ENCODE measurements at regions not wholly inside any gene's neighbourhood (a gene's known extent, or its start where the extent isn't known, plus 50 kb on each side); places are given as distances from the start of the nearest gene placed in this dataset.

GRCh38 chr6:132977413-132977812 is 163.0 kb downstream of the RPS12 start:
- Histone ChIP-seq H3K4me1 (replicated peaks in 1 of 4; ENCODE audit: control insufficient read depth in 3 of 4, insufficient read depth in 4 of 4, low read length in 3 of 4) (no peaks in the 10 kb centered on the region), H2AFZ (ENCODE audit: low read length) (no peak overlapping the region), H4K91ac (replicated peaks; ENCODE audit: insufficient read length, low read length) (no peak overlapping the region), H3K4me3 (ENCODE audit: extremely low read depth in 1 of 4, insufficient read depth in 2 of 4, low read depth in 3 of 4, low read length in 4 of 4) (no peak overlapping the region), H4K5ac (ENCODE audit: insufficient read length, low read depth, low read length) (no peak overlapping the region), H3K79me2 (ENCODE audit: control insufficient read depth in 1 of 2, insufficient read depth in 2 of 2, low read length in 2 of 2) (no peaks in the 10 kb centered on the region), H3K27ac (ENCODE audit: low read depth, low read length) (no peak overlapping the region), H3K27me3 (replicated peaks in 1 of 4; ENCODE audit: control insufficient read depth in 3 of 4, extremely low read depth in 1 of 4, insufficient read depth in 3 of 4, low read length in 3 of 4) (no peaks in the 10 kb centered on the region), H3K79me1 (ENCODE audit: low read depth, low read length) (no peaks in the 10 kb centered on the region), H3K18ac (ENCODE audit: extremely low read depth, low read length) (no peak overlapping the region), H2BK20ac (ENCODE audit: low read length) (no peak overlapping the region), H3K14ac (ENCODE audit: insufficient read length) (no peak overlapping the region), H3K36me3 (ENCODE audit: control insufficient read depth in 2 of 4, insufficient read depth in 4 of 4, low read length in 3 of 4) (no peaks in the 10 kb centered on the region), H3K4me2 (ENCODE audit: insufficient read depth in 1 of 2, low read depth in 2 of 2, low read length in 2 of 2) (no peak overlapping the region), H3K23me2 (ENCODE audit: low read depth, low read length) (no peaks in the 10 kb centered on the region), H4K8ac (ENCODE audit: extremely low read depth, insufficient read depth, low read length) (no peak overlapping the region), H3K9ac (replicated peaks in 1 of 4; ENCODE audit: extremely low read depth in 1 of 4, low read depth in 3 of 4, low read length in 3 of 4) (no peak overlapping the region), H2BK15ac (ENCODE audit: low read length) (no peak overlapping the region), H3K56ac (replicated peaks; ENCODE audit: insufficient read length, low read depth, low read length) (no peak overlapping the region), H4K20me1 (replicated peaks in 1 of 2; ENCODE audit: control insufficient read depth in 1 of 2, insufficient read depth in 2 of 2, low read length in 2 of 2) (no peaks in the 10 kb centered on the region), H2BK120ac (replicated peaks; ENCODE audit: low read depth, low read length) (no peak overlapping the region), H3K23ac (ENCODE audit: insufficient read length) (no peak overlapping the region), H3K9me3 (ENCODE audit: insufficient read depth in 2 of 2, low read depth in 1 of 2, low read length in 1 of 2) (no peaks in the 10 kb centered on the region), H3K4ac (replicated peaks; ENCODE audit: insufficient read length, low read depth, low read length) (no peak overlapping the region), H2BK12ac (ENCODE audit: low read depth, low read length) (no peak overlapping the region), H2AK5ac (ENCODE audit: low read depth, low read length) (no peak overlapping the region), H2BK5ac (ENCODE audit: low read depth, low read length) (no peak overlapping the region)
- TF ChIP-seq ATF3 (IDR thresholded peaks at IDR 0.05; ENCODE audit: insufficient read depth, low read depth, low read length) (no peak), RFX5 (IDR thresholded peaks at IDR 0.05; ENCODE audit: borderline replicate concordance, low read depth, low read length) (no peak), NANOG (IDR thresholded peaks at IDR 0.05; ENCODE audit: insufficient read depth, low read depth, low read length, poor library complexity, severe bottlenecking) (no peak), TBP (IDR thresholded peaks at IDR 0.05; ENCODE audit: low read depth, low read length) (no peak), CEBPB (IDR thresholded peaks at IDR 0.05; ENCODE audit: low read depth, low read length) (no peak), ASH2L (IDR thresholded peaks at IDR 0.05; ENCODE audit: low read length) (no peak), CHD1 (IDR thresholded peaks at IDR 0.05; ENCODE audit: low read depth, low read length) (no peak), CHD2 (IDR thresholded peaks at IDR 0.05; ENCODE audit: low read length) (no peak), SIX5 (IDR thresholded peaks at IDR 0.05; ENCODE audit: low read depth, low read length) (no peak), ZNF274 (IDR thresholded peaks at IDR 0.05; ENCODE audit: borderline replicate concordance, extremely low read depth, low read length) (no peak)
- POLR2A ChIA-PET (ENCODE audit: partially characterized antibody), result no interaction called here
- CTCF ChIA-PET (ENCODE audit: partially characterized antibody), result no interaction called here
- DNase-seq (ENCODE audit: low read depth in 1 of 2, low spot score in 2 of 2) (no peak), FAIRE-seq (no peak)

Measured in H1 (cell line).